IMR-90 (cell line): ENCODE measurements at regions not wholly inside any gene's neighbourhood (a gene's known extent, or its start where the extent isn't known, plus 50 kb on each side); places are given as distances from the start of the nearest gene placed in this dataset.

Source experiments
- ATAC-seq: fragments of 200-7000 bp; cut with Tn5 transposase; 2 replicates; pipeline ENCODE4 v1.9.1; 2020; ENCODE audit warnings: low read depth, mild to moderate bottlenecking, moderate library complexity
- BruUV-seq: library from RNA; stranded (reverse); fragments of 400-500 nt; replicated peaks from 2 replicates; lab custom pipeline; 2021; lab: Mats Ljungman, UMichigan
- CTCF ChIA-PET: fragments of 300-600 bp; formaldehyde crosslinking; extraction: SDS; loops from one replicate; lab custom pipeline; 2021; ENCODE audit warnings: antibody characterized with exemption; lab: Yijun Ruan, JAX
- POLR2A ChIA-PET: fragments of 300-600 bp; sonication (Branson Sonifier 250); formaldehyde crosslinking; loops from one replicate; lab custom pipeline; 2022; ENCODE audit warnings: antibody characterized with exemption; ENCODE audit not compliant: unreplicated experiment; lab: Charles Lee
- DNase-seq: peaks from one replicate; pipeline ENCODE4 v3.0.0; 2013
- H2AFZ ChIP-seq: replicated peaks from 2 replicates; pipeline ENCODE3; 2013; ENCODE audit warnings: low read length, mild to moderate bottlenecking; ENCODE audit not compliant: poor library complexity
- H2AK5ac ChIP-seq: 2 replicates; pipeline ENCODE4 v1.6.1; 2013; ENCODE audit warnings: low read depth, low read length, inconsistent platforms
- H2AK9ac ChIP-seq: replicated peaks from 2 replicates; pipeline ENCODE3; 2013; ENCODE audit warnings: mild to moderate bottlenecking, low read depth, low read length, moderate library complexity; ENCODE audit not compliant: poor library complexity
- H2BK120ac ChIP-seq: 2 replicates; pipeline ENCODE4 v1.6.1; 2013; ENCODE audit warnings: low read depth, low read length, inconsistent platforms
- H2BK15ac ChIP-seq: 3 replicates; pipeline ENCODE4 v1.6.1; 2013; ENCODE audit warnings: low read depth, low read length, inconsistent platforms
- H2BK20ac ChIP-seq: 2 replicates; pipeline ENCODE4 v1.6.1; 2013; ENCODE audit warnings: low read depth, mild to moderate bottlenecking, inconsistent platforms, low read length, moderate library complexity
- H2BK5ac ChIP-seq: 2 replicates; pipeline ENCODE4 v1.6.1; 2013; ENCODE audit warnings: mild to moderate bottlenecking, low read depth, low read length, inconsistent platforms; ENCODE audit not compliant: poor library complexity, severe bottlenecking
- H3K14ac ChIP-seq: replicated peaks from 2 replicates; pipeline ENCODE4 v1.6.1; 2013; ENCODE audit warnings: low read depth, low read length, inconsistent platforms
- H3K18ac ChIP-seq: 2 replicates; pipeline ENCODE4 v1.6.1; 2013; ENCODE audit warnings: low read depth, low read length, control low read depth
- H3K23ac ChIP-seq: 2 replicates; pipeline ENCODE4 v1.6.1; 2013; ENCODE audit warnings: low read depth, low read length, inconsistent platforms
- H3K27ac ChIP-seq: 2 replicates; pipeline ENCODE4 v1.5.1; 2013; ENCODE audit warnings: mild to moderate bottlenecking, control low read depth, low read length; ENCODE audit not compliant: insufficient read depth
- H3K27me3 ChIP-seq: 2 replicates; pipeline ENCODE4 v1.6.1; 2013; ENCODE audit warnings: low read length; ENCODE audit not compliant: control insufficient read depth, insufficient read depth
- H3K36me3 ChIP-seq: 2 replicates; pipeline ENCODE4 v1.6.1; 2013; ENCODE audit warnings: low read length, mixed read lengths; ENCODE audit not compliant: control insufficient read depth, insufficient read depth
- H3K4ac ChIP-seq: 2 replicates; pipeline ENCODE4 v1.6.1; 2013; ENCODE audit warnings: low read depth, low read length, inconsistent platforms
- H3K4me1 ChIP-seq: 2 replicates; pipeline ENCODE4 v1.6.1; 2013; ENCODE audit warnings: low read length, mixed read lengths; ENCODE audit not compliant: control insufficient read depth, insufficient read depth
- H3K4me2 ChIP-seq: 2 replicates; pipeline ENCODE4 v1.6.1; 2013; ENCODE audit warnings: low read depth, mild to moderate bottlenecking, control low read depth, low read length, moderate library complexity
- H3K4me3 ChIP-seq: 2 replicates; pipeline ENCODE4 v1.5.1; 2013; ENCODE audit warnings: low read depth, mild to moderate bottlenecking, control low read depth, low read length, moderate library complexity; ENCODE audit not compliant: insufficient read depth
- H3K56ac ChIP-seq: 2 replicates; pipeline ENCODE4 v1.6.1; 2013; ENCODE audit warnings: low read length, inconsistent platforms; ENCODE audit not compliant: insufficient read depth; ENCODE audit errors: extremely low read depth
- H3K79me1 ChIP-seq, 2 experiments: 2 replicates each; pipeline ENCODE4 v1.6.1; 2013; ENCODE audit warnings: low read length in 2 of 2, inconsistent platforms in 1 of 2, low read depth in 1 of 2
- H3K9ac ChIP-seq: 2 replicates; pipeline ENCODE4 v1.6.1; 2013; ENCODE audit warnings: low read depth, low read length, control low read depth
- H3K9me1 ChIP-seq: 2 replicates; pipeline ENCODE4 v1.6.1; 2013; ENCODE audit warnings: low read length, inconsistent platforms; ENCODE audit not compliant: insufficient read depth
- H3K9me3 ChIP-seq: 2 replicates; pipeline ENCODE4 v1.6.1; 2013; ENCODE audit warnings: low read length; ENCODE audit not compliant: control insufficient read depth, insufficient read depth
- H4K20me1 ChIP-seq: 2 replicates; pipeline ENCODE4 v1.6.1; 2013; ENCODE audit warnings: low read length, inconsistent platforms; ENCODE audit not compliant: insufficient read depth
- H4K5ac ChIP-seq: 2 replicates; pipeline ENCODE4 v1.6.1; 2013; ENCODE audit warnings: mild to moderate bottlenecking, low read depth, low read length, control low read depth
- H4K8ac ChIP-seq, 2 experiments: 2 replicates each; pipeline ENCODE4 v1.6.1; 2013; ENCODE audit warnings: low read depth in 2 of 2, low read length in 2 of 2, control low read depth in 1 of 2, inconsistent platforms in 1 of 2
- H4K91ac ChIP-seq: 2 replicates; pipeline ENCODE4 v1.6.1; 2013; ENCODE audit warnings: low read depth, low read length, inconsistent platforms; ENCODE audit not compliant: insufficient read depth
- CEBPB ChIP-seq: IDR thresholded peaks from 2 replicates; pipeline ENCODE4 v1.6.1; 2012; ENCODE audit warnings: low read depth, low read length, improper control_type of control experiment
- FOS ChIP-seq: fragments of 150-350 bp; IDR thresholded peaks from 2 replicates; pipeline ENCODE4 v1.6.1; 2016; ENCODE audit warnings: low read depth, low read length
- MAFK ChIP-seq: IDR thresholded peaks from 2 replicates; pipeline ENCODE4 v1.6.1; 2012; ENCODE audit warnings: low read depth, low read length, improper control_type of control experiment
- MAZ ChIP-seq: IDR thresholded peaks from 2 replicates; pipeline ENCODE4 v1.6.1; 2012; ENCODE audit warnings: low read depth, mild to moderate bottlenecking, low read length, improper control_type of control experiment, moderate library complexity, borderline replicate concordance
- MXI1 ChIP-seq: IDR thresholded peaks from 2 replicates; pipeline ENCODE4 v1.6.1; 2012; ENCODE audit warnings: low read depth, mild to moderate bottlenecking, low read length, moderate library complexity, borderline replicate concordance
- NFE2L2 ChIP-seq: fragments of 150-350 bp; IDR thresholded peaks from 2 replicates; pipeline ENCODE4 v1.6.1; 2016; ENCODE audit warnings: low read depth, mild to moderate bottlenecking, low read length
- POLR2A ChIP-seq: IDR thresholded peaks from 2 replicates; pipeline ENCODE4 v1.6.1; 2012; ENCODE audit warnings: mild to moderate bottlenecking, low read depth, low read length
- RAD21 ChIP-seq: IDR thresholded peaks from 2 replicates; pipeline ENCODE4 v1.6.1; 2012; ENCODE audit warnings: low read length, improper control_type of control experiment
- RFX5 ChIP-seq: IDR thresholded peaks from 2 replicates; pipeline ENCODE4 v1.8.0; 2012; ENCODE audit warnings: low read depth, mild to moderate bottlenecking, low read length, moderate library complexity
- SMC3 ChIP-seq: fragments of 150-350 bp; IDR thresholded peaks from 2 replicates; pipeline ENCODE4 v1.6.1; 2016; ENCODE audit warnings: low read depth, mild to moderate bottlenecking, antibody characterized with exemption, low read length, moderate library complexity
- WGBS, 2 experiments: methylation state at CpG; one replicate each; pipeline versions ENCODE4 v1.1.5 to v1.1.7; 2013; ENCODE audit warnings: missing lambda C conversion rate in 2 of 2; ENCODE audit not compliant: insufficient read length in 1 of 2; ENCODE audit errors: extremely low coverage in 2 of 2; 5-methylcytosine and 5-hydroxymethylcytosine counted together
- dilution Hi-C: fragments of 300-500 bp; cut with HindIII; formaldehyde crosslinking; loops from one replicate; pipeline ENCODE4 v1.14.3; 2018; ENCODE audit warnings: low sequenced_read_pairs; ENCODE audit not compliant: unreplicated experiment
- in situ Hi-C: fragments of 300-500 bp; cut with MboI; formaldehyde crosslinking; loops from 3 replicates; pipeline ENCODE4 v1.14.3; 2019; ENCODE audit warnings: low sequenced_read_pairs, inconsistent platforms, mixed read lengths
- intact Hi-C: fragments of 100-400 bp; cut with micrococcal nuclease; formaldehyde crosslinking; loops from 2 replicates; pipeline ENCODE4 v1.10.0; 2022
- TF ChIP-seq, protein P1 (sequence below): fragments of 150-350 bp; IDR thresholded peaks from 2 replicates; pipeline ENCODE4 v1.6.1; 2016; ENCODE audit warnings: low read depth, mild to moderate bottlenecking, low read length, moderate library complexity, borderline replicate concordance
- TF ChIP-seq, protein P2 (sequence below): fragments of 150-350 bp; IDR thresholded peaks from 2 replicates; pipeline ENCODE4 v1.6.1; 2017; ENCODE audit warnings: mild to moderate bottlenecking, antibody characterized with exemption, low read length, low read depth
- TF ChIP-seq, protein P3 (sequence below): conservative IDR thresholded peaks from 2 replicates; pipeline ENCODE4 v1.5.1; 2012; ENCODE audit warnings: mild to moderate bottlenecking, low read depth, low read length, improper control_type of control experiment

DNA sequence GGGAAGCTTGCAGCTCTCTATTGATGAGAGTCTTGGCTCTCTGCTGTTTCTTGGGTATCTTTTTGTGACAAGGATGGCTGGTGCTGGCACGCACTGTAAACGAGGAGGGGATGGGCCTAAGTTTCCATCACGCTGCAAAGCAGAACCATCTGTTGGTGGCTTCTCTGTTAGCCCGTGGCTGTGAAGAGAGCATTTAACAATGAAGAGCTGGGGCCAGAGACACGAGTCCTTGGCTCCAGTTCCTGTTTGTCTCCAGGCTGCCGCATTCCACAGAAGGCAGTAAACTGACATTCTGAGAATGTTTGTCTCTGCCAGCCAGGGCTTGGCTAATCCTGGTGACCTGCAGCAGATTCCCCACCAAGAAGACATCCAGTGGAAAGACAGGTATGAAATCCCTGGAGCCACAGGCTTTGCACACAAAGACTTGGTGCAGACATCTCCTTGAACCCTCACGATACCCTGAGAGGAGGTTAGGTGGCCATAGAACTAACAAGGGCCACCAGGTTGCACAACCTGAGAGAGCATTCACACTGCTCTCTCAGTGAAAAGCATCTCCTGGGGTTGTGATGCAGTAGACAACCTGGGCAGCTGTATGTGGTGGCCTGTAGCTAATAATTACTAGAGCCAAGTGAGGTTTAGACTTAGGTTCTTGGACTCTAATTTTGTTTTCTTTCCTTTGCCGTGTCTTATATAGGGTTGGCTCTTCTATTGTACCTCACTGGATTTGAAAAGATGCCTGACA is 130.9 kb downstream of the ASB7 start:
- H3K27me3 ChIP-seq: no peaks in the 10 kb centered on the region
- dilution Hi-C loops: no loop called here
- in situ Hi-C loops: no loop called here
- peaks cover 8% of the 10 kb centered on the region for H3K9me1 ChIP-seq
- H3K79me1 ChIP-seq: no peaks in the 10 kb centered on the region
- H2BK120ac ChIP-seq: peak overlapping the region; percentile 90
- WGBS, 2 experiments: 100% methylated on average over 1 of the region's 8 CpGs; no CpG with 5 or more reads in 1 of the 2 experiments
- CTCF ChIA-PET: interaction anchor here (0.6 to 1.2 kb wide), 2 partner anchors 25 to 139 kb away, joined by 3 to 5 read pairs; no protein-coding TSS in a partner anchor
- H3K36me3 ChIP-seq: no peaks in the 10 kb centered on the region
- POLR2A ChIA-PET: no interaction called here
- H2AFZ ChIP-seq: peak overlapping the region; percentile 78
- peak overlapping the region; percentile 62 for H2BK5ac ChIP-seq
- H3K27ac ChIP-seq: peak overlapping the region; percentile 67
- TF ChIP-seq MAFK: no peak
- TF ChIP-seq CEBPB: no peak
- TF ChIP-seq, protein P1, sequence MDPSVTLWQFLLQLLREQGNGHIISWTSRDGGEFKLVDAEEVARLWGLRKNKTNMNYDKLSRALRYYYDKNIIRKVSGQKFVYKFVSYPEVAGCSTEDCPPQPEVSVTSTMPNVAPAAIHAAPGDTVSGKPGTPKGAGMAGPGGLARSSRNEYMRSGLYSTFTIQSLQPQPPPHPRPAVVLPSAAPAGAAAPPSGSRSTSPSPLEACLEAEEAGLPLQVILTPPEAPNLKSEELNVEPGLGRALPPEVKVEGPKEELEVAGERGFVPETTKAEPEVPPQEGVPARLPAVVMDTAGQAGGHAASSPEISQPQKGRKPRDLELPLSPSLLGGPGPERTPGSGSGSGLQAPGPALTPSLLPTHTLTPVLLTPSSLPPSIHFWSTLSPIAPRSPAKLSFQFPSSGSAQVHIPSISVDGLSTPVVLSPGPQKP: no peak
- TF ChIP-seq MAZ: no peak
- TF ChIP-seq POLR2A: no peak
- TF ChIP-seq NFE2L2: no peak
- no peak for TF ChIP-seq SMC3
- no peak for TF ChIP-seq FOS
- TF ChIP-seq, protein P2, sequence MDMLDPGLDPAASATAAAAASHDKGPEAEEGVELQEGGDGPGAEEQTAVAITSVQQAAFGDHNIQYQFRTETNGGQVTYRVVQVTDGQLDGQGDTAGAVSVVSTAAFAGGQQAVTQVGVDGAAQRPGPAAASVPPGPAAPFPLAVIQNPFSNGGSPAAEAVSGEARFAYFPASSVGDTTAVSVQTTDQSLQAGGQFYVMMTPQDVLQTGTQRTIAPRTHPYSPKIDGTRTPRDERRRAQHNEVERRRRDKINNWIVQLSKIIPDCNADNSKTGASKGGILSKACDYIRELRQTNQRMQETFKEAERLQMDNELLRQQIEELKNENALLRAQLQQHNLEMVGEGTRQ: no peak
- no peak for TF ChIP-seq MXI1
- TF ChIP-seq, protein P3, sequence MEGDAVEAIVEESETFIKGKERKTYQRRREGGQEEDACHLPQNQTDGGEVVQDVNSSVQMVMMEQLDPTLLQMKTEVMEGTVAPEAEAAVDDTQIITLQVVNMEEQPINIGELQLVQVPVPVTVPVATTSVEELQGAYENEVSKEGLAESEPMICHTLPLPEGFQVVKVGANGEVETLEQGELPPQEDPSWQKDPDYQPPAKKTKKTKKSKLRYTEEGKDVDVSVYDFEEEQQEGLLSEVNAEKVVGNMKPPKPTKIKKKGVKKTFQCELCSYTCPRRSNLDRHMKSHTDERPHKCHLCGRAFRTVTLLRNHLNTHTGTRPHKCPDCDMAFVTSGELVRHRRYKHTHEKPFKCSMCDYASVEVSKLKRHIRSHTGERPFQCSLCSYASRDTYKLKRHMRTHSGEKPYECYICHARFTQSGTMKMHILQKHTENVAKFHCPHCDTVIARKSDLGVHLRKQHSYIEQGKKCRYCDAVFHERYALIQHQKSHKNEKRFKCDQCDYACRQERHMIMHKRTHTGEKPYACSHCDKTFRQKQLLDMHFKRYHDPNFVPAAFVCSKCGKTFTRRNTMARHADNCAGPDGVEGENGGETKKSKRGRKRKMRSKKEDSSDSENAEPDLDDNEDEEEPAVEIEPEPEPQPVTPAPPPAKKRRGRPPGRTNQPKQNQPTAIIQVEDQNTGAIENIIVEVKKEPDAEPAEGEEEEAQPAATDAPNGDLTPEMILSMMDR: no peak
- TF ChIP-seq RFX5: no peak
- TF ChIP-seq RAD21: no peak
- ATAC-seq: peak; percentile 68
- peak overlapping the region; percentile 19; the same call in 1 of the 2 replicates for H3K4me2 ChIP-seq
- H3K23ac ChIP-seq: peak overlapping the region; percentile 53; the same call in 1 of the 2 replicates
- H3K9me3 ChIP-seq: peaks cover 2% of the 10 kb centered on the region; the same call in 1 of the 2 replicates
- H4K20me1 ChIP-seq: no peaks in the 10 kb centered on the region
- H2BK15ac ChIP-seq: peak overlapping the region; percentile 69; the same call in 2 of the 3 replicates
- H3K9ac ChIP-seq: no peak overlapping the region
- peak overlapping the region; percentile 30; the same call in 1 of the 2 replicates for H3K56ac ChIP-seq
- H3K18ac ChIP-seq: peak overlapping the region; percentile 83
- H2BK20ac ChIP-seq: peak overlapping the region; percentile 89
- H4K5ac ChIP-seq: peak overlapping the region; percentile 62
- peak overlapping the region; percentile 92 for H3K4ac ChIP-seq
- H4K8ac ChIP-seq: peak overlapping the region; percentile 3 to 83
- H4K91ac ChIP-seq: peak overlapping the region; percentile 82
- H3K4me3 ChIP-seq: no peak overlapping the region
- intact Hi-C loops: no loop called here
- BruUV-seq: no TSS peak
- DNase-seq: peak; percentile 28
- peak overlapping the region; percentile 5 for H2AK9ac ChIP-seq
- peaks cover 16% of the 10 kb centered on the region for H3K4me1 ChIP-seq
- H3K14ac ChIP-seq: peak overlapping the region; percentile 86
- H2AK5ac ChIP-seq: peak overlapping the region; percentile 61
